MCF 10A (cell line): ENCODE measurements at regions not wholly inside any gene's neighbourhood (a gene's known extent, or its start where the extent isn't known, plus 50 kb on each side); places are given as distances from the start of the nearest gene placed in this dataset.

Experiments
- BruUV-seq: library from RNA; stranded (reverse); fragments of 400-500 nt; replicated peaks from 2 replicates; lab custom pipeline; 2021; lab: Mats Ljungman, UMichigan
- CTCF ChIA-PET: fragments of 300-600 bp; sonication (Branson Sonifier 250); formaldehyde crosslinking; extraction: SDS; loops from one replicate; lab custom pipeline; 2021; ENCODE audit warnings: antibody characterized with exemption, inconsistent platforms; lab: Yijun Ruan, JAX
- POLR2A ChIA-PET: fragments of 300-600, 350-650 bp; sonication (Branson Sonifier 250); formaldehyde crosslinking; extraction: SDS; loops from one replicate; lab custom pipeline; 2020; ENCODE audit warnings: antibody characterized with exemption, inconsistent platforms; lab: Yijun Ruan, JAX
- DNase-seq: peaks from one replicate; pipeline ENCODE4 v3.0.0-alpha.2; 2018; ENCODE audit not compliant: unreplicated experiment
- H3K27ac Mint-ChIP-seq: one replicate; pipeline ENCODE4 v1.8.0; 2022; ENCODE audit warnings: mild to moderate bottlenecking, low read depth, mixed read lengths; ENCODE audit not compliant: unreplicated experiment
- H3K27me3 Mint-ChIP-seq: one replicate; pipeline ENCODE4 v1.8.0; 2022; ENCODE audit warnings: mixed read lengths; ENCODE audit not compliant: insufficient read depth, unreplicated experiment
- H3K36me3 Mint-ChIP-seq: one replicate; pipeline ENCODE4 v1.8.0; 2022; ENCODE audit warnings: mild to moderate bottlenecking, moderate library complexity, mixed read lengths; ENCODE audit not compliant: insufficient read depth, unreplicated experiment
- H3K4me1 Mint-ChIP-seq: one replicate; pipeline ENCODE4 v1.8.0; 2022; ENCODE audit warnings: mixed read lengths; ENCODE audit not compliant: insufficient read depth, unreplicated experiment
- H3K4me3 Mint-ChIP-seq: one replicate; pipeline ENCODE4 v1.8.0; 2022; ENCODE audit warnings: mild to moderate bottlenecking, moderate library complexity, mixed read lengths; ENCODE audit not compliant: unreplicated experiment
- H3K9me3 Mint-ChIP-seq: one replicate; pipeline ENCODE4 v1.8.0; 2022; ENCODE audit warnings: mixed read lengths; ENCODE audit not compliant: unreplicated experiment
- CTCF ChIP-seq: fragments of 200-600 bp; IDR thresholded peaks from one replicate; pipeline ENCODE4 v1.8.0; 2022; ENCODE audit warnings: antibody characterized with exemption, mild to moderate bottlenecking; ENCODE audit not compliant: unreplicated experiment
- intact Hi-C: fragments of 100-400 bp; cut with micrococcal nuclease; formaldehyde crosslinking; loops from 2 replicates; pipeline ENCODE4 v1.14.1; 2022

- no TSS peak for BruUV-seq
- CTCF ChIA-PET: interaction anchor here (0.7 kb wide), 1 partner anchor 1332 kb away, joined by 3 read pairs; no protein-coding TSS in a partner anchor
These were observed 164.3 kb downstream of the NTMT2 start for GRCh38 chr1:170310014-170310405.

GRCh38 chr1:170310951-170311350, 165.2 kb downstream of the NTMT2 start:
- no peaks in the 10 kb centered on the region for H3K4me1 Mint-ChIP-seq
- H3K4me3 Mint-ChIP-seq: no peak overlapping the region
- CTCF ChIA-PET: interaction anchor here (1.8 kb wide), 1 partner anchor 17 kb away, joined by 3 read pairs; no protein-coding TSS in a partner anchor
- H3K27me3 Mint-ChIP-seq: no peaks in the 10 kb centered on the region
- no peaks in the 10 kb centered on the region for H3K36me3 Mint-ChIP-seq
- no peak overlapping the region for H3K27ac Mint-ChIP-seq
- POLR2A ChIA-PET: no interaction called here
- no peaks in the 10 kb centered on the region for H3K9me3 Mint-ChIP-seq
- BruUV-seq: no TSS peak
- intact Hi-C loops: no loop called here
- TF ChIP-seq CTCF: no peak
- no peak for DNase-seq

More at GRCh38 chr1:170310014-170310405, 164.3 kb downstream of the NTMT2 start:
- Mint-ChIP-seq H3K27me3 (no peaks in the 10 kb centered on the region), H3K4me3 (no peak overlapping the region), H3K36me3 (no peaks in the 10 kb centered on the region), H3K9me3 (no peaks in the 10 kb centered on the region), H3K27ac (no peak overlapping the region), H3K4me1 (no peaks in the 10 kb centered on the region)
- no peak for TF ChIP-seq CTCF
- POLR2A ChIA-PET: no interaction called here
- DNase-seq: no peak
- intact Hi-C loops: no loop called here

- ChIA-PET POLR2A (no interaction called here), CTCF (no interaction called here)
- no peaks in the 10 kb centered on the region for H3K4me1 Mint-ChIP-seq
- no peak overlapping the region for H3K4me3 Mint-ChIP-seq
- intact Hi-C loops: no loop called here
- no peaks in the 10 kb centered on the region for H3K9me3 Mint-ChIP-seq
- H3K36me3 Mint-ChIP-seq: no peaks in the 10 kb centered on the region
- TF ChIP-seq CTCF: no peak
- BruUV-seq: no TSS peak
- H3K27ac Mint-ChIP-seq: no peak overlapping the region
- H3K27me3 Mint-ChIP-seq: no peaks in the 10 kb centered on the region
- no peak for DNase-seq
These were observed 167.5 kb downstream of the NTMT2 start for GRCh38 chr1:170313306-170313705.

- Mint-ChIP-seq H3K27ac (no peak overlapping the region), H3K4me3 (no peak overlapping the region), H3K36me3 (no peaks in the 10 kb centered on the region), H3K4me1 (no peaks in the 10 kb centered on the region), H3K27me3 (no peaks in the 10 kb centered on the region), H3K9me3 (no peaks in the 10 kb centered on the region)
- TF ChIP-seq CTCF: no peak
- intact Hi-C loops: no loop called here
- no peak for DNase-seq
- POLR2A ChIA-PET: no interaction called here
- CTCF ChIA-PET: no interaction called here
- no TSS peak for BruUV-seq
These were observed 170.5 kb downstream of the NTMT2 start for GRCh38 chr1:170316270-170316669.
